HG02642 (cell line): ENCODE measurements at regions not wholly inside any gene's neighbourhood (a gene's known extent, or its start where the extent isn't known, plus 50 kb on each side); places are given as distances from the start of the nearest gene placed in this dataset.

Source experiments
- ATAC-seq: cut with Tn5 transposase; IDR thresholded peaks from one replicate; pipeline ENCODE4 v1.9.1; 2021; ENCODE audit warnings: mild to moderate bottlenecking; ENCODE audit not compliant: unreplicated experiment, poor library complexity

GRCh38 chr16:87127061-87127765 lies 190.0 kb downstream of the C16orf95 start:
- ATAC-seq: no peak

- ATAC-seq: no peak
Observed at GRCh38 chr16:87127766-87128147, 189.4 kb downstream of the C16orf95 start.

GRCh38 chr16:87129771-87130170 lies 187.4 kb downstream of the C16orf95 start:
- no peak for ATAC-seq

- ATAC-seq: no peak
Observed at GRCh38 chr16:87131061-87131995, 185.9 kb downstream of the C16orf95 start.

GRCh38 chr16:87131996-87132345 lies 185.2 kb downstream of the C16orf95 start:
- no peak for ATAC-seq

- ATAC-seq: no peak
Observed at GRCh38 chr16:87132361-87133014, 184.7 kb downstream of the C16orf95 start.

- no peak for ATAC-seq
Observed at GRCh38 chr16:87133112-87133850, 183.9 kb downstream of the C16orf95 start.

GRCh38 chr16:87133966-87134627 lies 183.1 kb downstream of the C16orf95 start:
- ATAC-seq: no peak

- no peak for ATAC-seq
Observed at GRCh38 chr16:87134628-87134995, 182.6 kb downstream of the C16orf95 start.

- ATAC-seq: no peak
Observed at GRCh38 chr16:87135246-87136030, 181.8 kb downstream of the C16orf95 start.

- no peak for ATAC-seq
Observed at GRCh38 chr16:87138316-87138715, 178.9 kb downstream of the C16orf95 start.

- ATAC-seq: no peak
Observed at GRCh38 chr16:87138738-87139267, 178.4 kb downstream of the C16orf95 start.

- ATAC-seq: no peak
Observed at GRCh38 chr16:87140211-87141200, 176.7 kb downstream of the C16orf95 start.

GRCh38 chr16:87141402-87141801 lies 175.8 kb downstream of the C16orf95 start:
- ATAC-seq: no peak

GRCh38 chr16:87143661-87144121 lies 173.5 kb downstream of the C16orf95 start:
- no peak for ATAC-seq

- ATAC-seq: no peak
Observed at GRCh38 chr16:87144232-87144631, 173.0 kb downstream of the C16orf95 start.
